WTC11 (cell line): ENCODE measurements at regions not wholly inside any gene's neighbourhood (a gene's known extent, or its start where the extent isn't known, plus 50 kb on each side); places are given as distances from the start of the nearest gene placed in this dataset.
A peak's percentile ranks its signal among the peaks of the same experiment; 100 is the strongest.

ENCODE experiments used
- ATAC-seq: fragments of 200-7000 bp; cut with Tn5 transposase; 2 replicates; pipeline ENCODE4 v1.10.0; 2021; ENCODE audit warnings: mild to moderate bottlenecking, moderate library complexity
- CTCF ChIA-PET: fragments of 300-600 bp; sonication (Branson Sonifier 250); formaldehyde crosslinking; loops from one replicate; lab custom pipeline; 2021; ENCODE audit warnings: antibody characterized with exemption; lab: Charles Lee
- POLR2A ChIA-PET: fragments of 350-600 bp; sonication (Branson Sonifier 250); formaldehyde crosslinking; loops from one replicate; lab custom pipeline; 2021; ENCODE audit warnings: antibody characterized with exemption; lab: Charles Lee
- DNase-seq: peaks from one replicate; pipeline ENCODE4 v3.0.0; 2021; ENCODE audit warnings: low spot score
- H3K27ac Mint-ChIP-seq: 2 replicates; pipeline ENCODE4 v1.8.0; 2021; ENCODE audit warnings: mixed read lengths
- H3K27me3 Mint-ChIP-seq: 2 replicates; pipeline ENCODE4 v1.8.0; 2021; ENCODE audit warnings: low read depth, mild to moderate bottlenecking, moderate library complexity, mixed read lengths
- H3K36me3 Mint-ChIP-seq: 2 replicates; pipeline ENCODE4 v1.8.0; 2021; ENCODE audit warnings: mixed read lengths
- H3K4me1 Mint-ChIP-seq: 2 replicates; pipeline ENCODE4 v1.8.0; 2022; ENCODE audit warnings: mixed read lengths
- H3K4me3 Mint-ChIP-seq: 2 replicates; pipeline ENCODE4 v1.8.0; 2021; ENCODE audit warnings: mild to moderate bottlenecking, moderate library complexity, mixed read lengths
- H3K9me3 Mint-ChIP-seq: 2 replicates; pipeline ENCODE4 v1.8.0; 2021; ENCODE audit warnings: mixed read lengths
- CBFB ChIP-seq: sonication (generic); formaldehyde crosslinking; IDR thresholded peaks from 2 replicates; pipeline ENCODE4 v1.8.1; 2022; ENCODE audit warnings: mild to moderate bottlenecking, low read depth, missing genetic modification reagents
- ESRRA ChIP-seq: sonication (generic); formaldehyde crosslinking; IDR thresholded peaks from 2 replicates; pipeline ENCODE4 v1.8.1; 2022; ENCODE audit warnings: mild to moderate bottlenecking, missing genetic modification reagents, borderline replicate concordance
- GRHL2 ChIP-seq: fragments of 250-450 bp; sonication (Bioruptor Pico); IDR thresholded peaks from 2 replicates; pipeline ENCODE4 v1.8.0; 2022; ENCODE audit warnings: mild to moderate bottlenecking, moderate library complexity; ENCODE audit not compliant: insufficient replicate concordance, severe bottlenecking
- GTF2I ChIP-seq: fragments of 250-450 bp; sonication (Bioruptor Pico); conservative IDR thresholded peaks from 2 replicates; pipeline ENCODE4 v1.4.0; 2021; ENCODE audit warnings: mild to moderate bottlenecking
- MXD4 ChIP-seq: fragments of 250-450 bp; sonication (Bioruptor Pico); IDR thresholded peaks from 2 replicates; pipeline ENCODE4 v1.8.0; 2021; ENCODE audit warnings: mild to moderate bottlenecking, moderate library complexity, borderline replicate concordance
- MYBL2 ChIP-seq: sonication (generic); formaldehyde crosslinking; IDR thresholded peaks from 2 replicates; pipeline ENCODE4 v1.8.1; 2023; ENCODE audit warnings: mild to moderate bottlenecking, moderate library complexity, missing genetic modification reagents
- NFYB ChIP-seq: sonication (generic); formaldehyde crosslinking; conservative IDR thresholded peaks from 2 replicates; pipeline ENCODE4 v1.8.0; 2022; ENCODE audit warnings: low read depth, missing genetic modification reagents
- OVOL2 ChIP-seq: fragments of 250-450 bp; sonication (Bioruptor Pico); IDR thresholded peaks from 2 replicates; pipeline ENCODE4 v1.9.0; 2021; ENCODE audit warnings: mild to moderate bottlenecking, borderline replicate concordance
- SMAD4 ChIP-seq: sonication (generic); formaldehyde crosslinking; IDR thresholded peaks from 2 replicates; pipeline ENCODE4 v1.8.0; 2022; ENCODE audit warnings: mild to moderate bottlenecking, missing genetic modification reagents
- ZNF138 ChIP-seq: sonication (generic); formaldehyde crosslinking; conservative IDR thresholded peaks from 2 replicates; pipeline ENCODE4 v1.8.1; 2022; ENCODE audit warnings: mild to moderate bottlenecking, moderate library complexity, missing genetic modification reagents
- ZNF671 ChIP-seq: fragments of 250-450 bp; sonication (Bioruptor Pico); IDR thresholded peaks from 2 replicates; pipeline ENCODE4 v1.8.0; 2021; ENCODE audit warnings: mild to moderate bottlenecking
- TF ChIP-seq, protein P1 (sequence below): sonication (generic); formaldehyde crosslinking; IDR thresholded peaks from 2 replicates; pipeline ENCODE4 v1.8.1; 2022; ENCODE audit warnings: mild to moderate bottlenecking, moderate library complexity, missing genetic modification reagents
- TF ChIP-seq, protein P2 (sequence below): sonication (generic); formaldehyde crosslinking; IDR thresholded peaks from 2 replicates; pipeline ENCODE4 v1.8.1; 2022; ENCODE audit warnings: mild to moderate bottlenecking, missing genetic modification reagents, moderate library complexity, borderline replicate concordance
- TF ChIP-seq, protein P3 (sequence below): fragments of 250-450 bp; sonication (Bioruptor Pico); IDR thresholded peaks from 2 replicates; pipeline ENCODE4 v1.9.0; 2021; ENCODE audit warnings: mild to moderate bottlenecking
- TF ChIP-seq, protein P4 (sequence below): fragments of 250-450 bp; sonication (Bioruptor Pico); IDR thresholded peaks from 2 replicates; pipeline ENCODE4 v1.9.0; 2021; ENCODE audit warnings: mild to moderate bottlenecking, borderline replicate concordance
- TF ChIP-seq, protein P5 (sequence below): fragments of 250-450 bp; sonication (Bioruptor Pico); conservative IDR thresholded peaks from 2 replicates; pipeline ENCODE4 v1.9.0; 2021; ENCODE audit warnings: mild to moderate bottlenecking

DNA sequence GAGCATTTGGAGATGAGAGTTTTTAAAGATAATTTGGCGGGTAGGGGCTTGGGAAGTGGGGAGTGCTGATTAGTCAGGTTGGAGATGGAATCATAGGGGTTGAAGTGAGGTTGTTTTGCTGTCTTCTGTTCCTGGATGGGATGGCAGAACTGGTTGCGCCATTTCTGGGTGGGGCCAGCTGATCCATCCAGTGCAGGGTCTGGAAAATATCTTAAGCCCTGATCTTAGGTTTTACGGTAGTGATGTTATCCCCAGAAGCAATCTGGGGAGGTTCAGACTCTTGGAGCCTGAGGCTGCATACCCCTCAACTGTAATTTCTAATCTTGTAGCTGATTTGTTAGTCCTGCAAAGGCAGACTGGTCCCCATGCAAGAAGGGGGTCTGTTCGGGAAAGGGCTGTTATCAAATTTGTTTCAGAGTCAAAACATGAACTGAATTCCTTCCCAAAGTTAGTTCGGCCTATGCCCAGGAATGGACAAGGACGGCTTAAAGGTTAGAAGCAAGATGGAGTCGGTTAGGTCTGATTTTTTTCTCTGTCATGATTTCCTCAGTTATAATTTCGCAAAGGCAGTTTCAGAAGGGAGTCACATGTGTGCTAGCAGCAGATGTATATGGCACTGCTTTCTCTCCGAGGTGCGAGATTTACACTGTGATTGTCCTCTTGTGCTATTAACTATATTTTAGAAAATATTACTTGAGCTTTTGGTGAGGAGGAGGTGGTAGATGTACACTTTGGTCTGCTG, 540.4 kb downstream of the EDEM1 start:
- Mint-ChIP-seq H3K9me3 (peaks cover 57% of the 10 kb centered on the region), H3K4me1 (no peaks in the 10 kb centered on the region), H3K27me3 (peaks cover 3% of the 10 kb centered on the region; the same call in 1 of the 2 replicates), H3K36me3 (peaks cover 11% of the 10 kb centered on the region), H3K27ac (no peak overlapping the region), H3K4me3 (no peak overlapping the region)
- ChIA-PET POLR2A (no interaction called here), CTCF (no interaction called here)
- ATAC-seq (no peak), DNase-seq (no peak)
- TF ChIP-seq, protein P1, sequence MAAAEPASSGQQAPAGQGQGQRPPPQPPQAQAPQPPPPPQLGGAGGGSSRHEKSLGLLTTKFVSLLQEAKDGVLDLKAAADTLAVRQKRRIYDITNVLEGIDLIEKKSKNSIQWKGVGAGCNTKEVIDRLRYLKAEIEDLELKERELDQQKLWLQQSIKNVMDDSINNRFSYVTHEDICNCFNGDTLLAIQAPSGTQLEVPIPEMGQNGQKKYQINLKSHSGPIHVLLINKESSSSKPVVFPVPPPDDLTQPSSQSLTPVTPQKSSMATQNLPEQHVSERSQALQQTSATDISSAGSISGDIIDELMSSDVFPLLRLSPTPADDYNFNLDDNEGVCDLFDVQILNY (CRISPR knock-in tag): no peak
- TF ChIP-seq NFYB: no peak

DNA sequence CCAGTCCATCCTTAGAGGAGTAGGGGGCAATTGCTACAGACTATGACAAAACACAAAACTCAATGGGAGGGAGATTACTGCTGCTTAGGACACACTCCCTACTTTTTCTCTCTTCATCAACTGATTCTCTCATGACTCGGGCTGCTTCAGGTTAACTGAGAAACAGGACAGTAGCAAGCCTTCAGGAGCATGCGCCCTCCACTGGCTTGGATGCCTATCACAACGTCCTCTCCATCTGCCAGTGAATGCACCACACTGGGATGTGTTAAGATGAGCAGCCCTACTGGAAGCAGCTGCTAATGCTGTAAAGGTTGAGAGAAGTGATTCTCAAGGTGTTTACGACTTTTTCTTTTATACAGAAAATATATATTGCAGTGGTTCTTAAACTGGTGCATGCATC, 542.3 kb downstream of the EDEM1 start:
- peaks cover 25% of the 10 kb centered on the region for H3K36me3 Mint-ChIP-seq
- POLR2A ChIA-PET: no interaction called here
- peaks cover 66% of the 10 kb centered on the region for H3K9me3 Mint-ChIP-seq
- DNase-seq (peak; percentile 13), ATAC-seq (peak; percentile 82)
- CTCF ChIA-PET: no interaction called here
- TF ChIP-seq SMAD4 (CRISPR knock-in tag) (no peak), CBFB (CRISPR knock-in tag) (no peak)
- no peak overlapping the region for H3K27ac Mint-ChIP-seq
- H3K27me3 Mint-ChIP-seq: peaks cover 3% of the 10 kb centered on the region; the same call in 1 of the 2 replicates
- no peaks in the 10 kb centered on the region for H3K4me1 Mint-ChIP-seq
- H3K4me3 Mint-ChIP-seq: no peak overlapping the region

DNA sequence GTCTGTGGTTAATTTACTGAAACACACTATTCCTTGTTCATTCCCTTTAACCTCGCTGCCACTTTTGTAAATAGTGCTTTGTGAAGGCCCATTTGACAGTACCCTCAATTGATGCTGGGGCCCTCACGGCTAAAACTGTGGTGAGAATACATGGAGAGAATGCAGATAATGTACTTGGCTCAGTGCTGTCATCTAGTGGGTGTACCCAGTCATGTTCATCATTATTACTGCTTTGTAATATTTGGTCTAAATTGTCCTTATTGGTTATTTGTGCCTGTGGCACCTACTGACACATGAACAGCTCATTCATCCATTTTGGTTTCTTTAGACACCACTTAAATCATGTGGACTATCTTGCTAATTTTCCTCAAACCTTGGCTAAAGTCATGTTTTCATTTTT, 543.6 kb downstream of the EDEM1 start:
- POLR2A ChIA-PET: no interaction called here
- peaks cover 61% of the 10 kb centered on the region for H3K9me3 Mint-ChIP-seq
- H3K4me1 Mint-ChIP-seq: no peaks in the 10 kb centered on the region
- CTCF ChIA-PET: no interaction called here
- peaks cover 26% of the 10 kb centered on the region for H3K36me3 Mint-ChIP-seq
- H3K27me3 Mint-ChIP-seq: peaks cover 3% of the 10 kb centered on the region; the same call in 1 of the 2 replicates
- H3K4me3 Mint-ChIP-seq: no peak overlapping the region
- no peak overlapping the region for H3K27ac Mint-ChIP-seq
- ATAC-seq: no peak; the same call in 1 of the 2 replicates
- no peak for DNase-seq
- TF ChIP-seq, protein P2, sequence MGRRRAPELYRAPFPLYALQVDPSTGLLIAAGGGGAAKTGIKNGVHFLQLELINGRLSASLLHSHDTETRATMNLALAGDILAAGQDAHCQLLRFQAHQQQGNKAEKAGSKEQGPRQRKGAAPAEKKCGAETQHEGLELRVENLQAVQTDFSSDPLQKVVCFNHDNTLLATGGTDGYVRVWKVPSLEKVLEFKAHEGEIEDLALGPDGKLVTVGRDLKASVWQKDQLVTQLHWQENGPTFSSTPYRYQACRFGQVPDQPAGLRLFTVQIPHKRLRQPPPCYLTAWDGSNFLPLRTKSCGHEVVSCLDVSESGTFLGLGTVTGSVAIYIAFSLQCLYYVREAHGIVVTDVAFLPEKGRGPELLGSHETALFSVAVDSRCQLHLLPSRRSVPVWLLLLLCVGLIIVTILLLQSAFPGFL (CRISPR knock-in tag): no peak
- TF ChIP-seq, protein P3, sequence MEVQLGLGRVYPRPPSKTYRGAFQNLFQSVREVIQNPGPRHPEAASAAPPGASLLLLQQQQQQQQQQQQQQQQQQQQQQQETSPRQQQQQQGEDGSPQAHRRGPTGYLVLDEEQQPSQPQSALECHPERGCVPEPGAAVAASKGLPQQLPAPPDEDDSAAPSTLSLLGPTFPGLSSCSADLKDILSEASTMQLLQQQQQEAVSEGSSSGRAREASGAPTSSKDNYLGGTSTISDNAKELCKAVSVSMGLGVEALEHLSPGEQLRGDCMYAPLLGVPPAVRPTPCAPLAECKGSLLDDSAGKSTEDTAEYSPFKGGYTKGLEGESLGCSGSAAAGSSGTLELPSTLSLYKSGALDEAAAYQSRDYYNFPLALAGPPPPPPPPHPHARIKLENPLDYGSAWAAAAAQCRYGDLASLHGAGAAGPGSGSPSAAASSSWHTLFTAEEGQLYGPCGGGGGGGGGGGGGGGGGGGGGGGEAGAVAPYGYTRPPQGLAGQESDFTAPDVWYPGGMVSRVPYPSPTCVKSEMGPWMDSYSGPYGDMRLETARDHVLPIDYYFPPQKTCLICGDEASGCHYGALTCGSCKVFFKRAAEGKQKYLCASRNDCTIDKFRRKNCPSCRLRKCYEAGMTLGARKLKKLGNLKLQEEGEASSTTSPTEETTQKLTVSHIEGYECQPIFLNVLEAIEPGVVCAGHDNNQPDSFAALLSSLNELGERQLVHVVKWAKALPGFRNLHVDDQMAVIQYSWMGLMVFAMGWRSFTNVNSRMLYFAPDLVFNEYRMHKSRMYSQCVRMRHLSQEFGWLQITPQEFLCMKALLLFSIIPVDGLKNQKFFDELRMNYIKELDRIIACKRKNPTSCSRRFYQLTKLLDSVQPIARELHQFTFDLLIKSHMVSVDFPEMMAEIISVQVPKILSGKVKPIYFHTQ (CRISPR knock-in tag): no peak
- no peak for TF ChIP-seq GRHL2 (CRISPR knock-in tag)
- TF ChIP-seq, protein P4, sequence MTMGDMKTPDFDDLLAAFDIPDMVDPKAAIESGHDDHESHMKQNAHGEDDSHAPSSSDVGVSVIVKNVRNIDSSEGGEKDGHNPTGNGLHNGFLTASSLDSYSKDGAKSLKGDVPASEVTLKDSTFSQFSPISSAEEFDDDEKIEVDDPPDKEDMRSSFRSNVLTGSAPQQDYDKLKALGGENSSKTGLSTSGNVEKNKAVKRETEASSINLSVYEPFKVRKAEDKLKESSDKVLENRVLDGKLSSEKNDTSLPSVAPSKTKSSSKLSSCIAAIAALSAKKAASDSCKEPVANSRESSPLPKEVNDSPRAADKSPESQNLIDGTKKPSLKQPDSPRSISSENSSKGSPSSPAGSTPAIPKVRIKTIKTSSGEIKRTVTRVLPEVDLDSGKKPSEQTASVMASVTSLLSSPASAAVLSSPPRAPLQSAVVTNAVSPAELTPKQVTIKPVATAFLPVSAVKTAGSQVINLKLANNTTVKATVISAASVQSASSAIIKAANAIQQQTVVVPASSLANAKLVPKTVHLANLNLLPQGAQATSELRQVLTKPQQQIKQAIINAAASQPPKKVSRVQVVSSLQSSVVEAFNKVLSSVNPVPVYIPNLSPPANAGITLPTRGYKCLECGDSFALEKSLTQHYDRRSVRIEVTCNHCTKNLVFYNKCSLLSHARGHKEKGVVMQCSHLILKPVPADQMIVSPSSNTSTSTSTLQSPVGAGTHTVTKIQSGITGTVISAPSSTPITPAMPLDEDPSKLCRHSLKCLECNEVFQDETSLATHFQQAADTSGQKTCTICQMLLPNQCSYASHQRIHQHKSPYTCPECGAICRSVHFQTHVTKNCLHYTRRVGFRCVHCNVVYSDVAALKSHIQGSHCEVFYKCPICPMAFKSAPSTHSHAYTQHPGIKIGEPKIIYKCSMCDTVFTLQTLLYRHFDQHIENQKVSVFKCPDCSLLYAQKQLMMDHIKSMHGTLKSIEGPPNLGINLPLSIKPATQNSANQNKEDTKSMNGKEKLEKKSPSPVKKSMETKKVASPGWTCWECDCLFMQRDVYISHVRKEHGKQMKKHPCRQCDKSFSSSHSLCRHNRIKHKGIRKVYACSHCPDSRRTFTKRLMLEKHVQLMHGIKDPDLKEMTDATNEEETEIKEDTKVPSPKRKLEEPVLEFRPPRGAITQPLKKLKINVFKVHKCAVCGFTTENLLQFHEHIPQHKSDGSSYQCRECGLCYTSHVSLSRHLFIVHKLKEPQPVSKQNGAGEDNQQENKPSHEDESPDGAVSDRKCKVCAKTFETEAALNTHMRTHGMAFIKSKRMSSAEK (CRISPR knock-in tag): no peak
- no peak for TF ChIP-seq ESRRA (CRISPR knock-in tag)
- TF ChIP-seq ZNF138 (CRISPR knock-in tag): no peak
- no peak for TF ChIP-seq GTF2I (CRISPR knock-in tag)
- TF ChIP-seq MYBL2: no peak
- no peak for TF ChIP-seq SMAD4 (CRISPR knock-in tag)
- TF ChIP-seq, protein P5, sequence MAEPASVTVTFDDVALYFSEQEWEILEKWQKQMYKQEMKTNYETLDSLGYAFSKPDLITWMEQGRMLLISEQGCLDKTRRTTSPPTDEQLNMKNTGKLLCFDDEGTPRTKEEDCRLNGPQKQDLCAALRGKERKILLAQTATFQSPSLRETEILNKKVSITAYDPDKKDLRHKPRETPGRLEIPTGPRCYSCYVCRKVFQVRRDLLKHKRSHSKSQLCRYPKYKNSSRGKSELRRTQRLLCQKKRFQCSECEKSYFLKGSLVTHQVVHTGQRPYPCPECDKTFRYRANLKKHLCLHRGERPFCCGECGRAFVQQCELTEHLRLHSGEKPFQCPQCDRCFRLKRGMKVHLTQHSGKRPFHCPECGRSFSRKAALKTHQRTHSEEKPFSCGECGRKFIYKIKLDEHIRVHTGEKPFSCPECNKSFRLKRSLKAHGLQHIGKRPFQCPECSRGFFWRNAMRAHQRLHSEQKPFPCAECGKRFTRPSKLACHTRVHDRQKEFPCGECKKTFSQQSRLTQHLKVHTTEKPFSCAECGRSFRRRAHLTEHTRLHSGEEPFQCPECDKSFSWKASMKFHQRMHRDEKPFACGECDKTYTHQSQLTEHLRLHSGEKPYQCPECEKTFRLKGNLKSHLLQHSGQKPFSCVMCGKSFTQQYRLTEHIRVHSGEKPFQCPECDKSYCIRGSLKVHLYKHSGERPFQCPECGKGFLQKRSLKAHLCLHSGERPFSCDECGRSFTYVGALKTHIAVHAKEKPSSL (CRISPR knock-in tag): no peak
- TF ChIP-seq ZNF671 (CRISPR knock-in tag): no peak
- no peak for TF ChIP-seq OVOL2 (CRISPR knock-in tag)
- no peak for TF ChIP-seq MXD4 (CRISPR knock-in tag)
